ENCODE measurements at regions not wholly inside any gene's neighbourhood (a gene's known extent, or its start where the extent isn't known, plus 50 kb on each side); places are given as distances from the start of the nearest gene placed in this dataset.
A peak's percentile ranks its signal among the peaks of the same experiment; 100 is the strongest.

DNA sequence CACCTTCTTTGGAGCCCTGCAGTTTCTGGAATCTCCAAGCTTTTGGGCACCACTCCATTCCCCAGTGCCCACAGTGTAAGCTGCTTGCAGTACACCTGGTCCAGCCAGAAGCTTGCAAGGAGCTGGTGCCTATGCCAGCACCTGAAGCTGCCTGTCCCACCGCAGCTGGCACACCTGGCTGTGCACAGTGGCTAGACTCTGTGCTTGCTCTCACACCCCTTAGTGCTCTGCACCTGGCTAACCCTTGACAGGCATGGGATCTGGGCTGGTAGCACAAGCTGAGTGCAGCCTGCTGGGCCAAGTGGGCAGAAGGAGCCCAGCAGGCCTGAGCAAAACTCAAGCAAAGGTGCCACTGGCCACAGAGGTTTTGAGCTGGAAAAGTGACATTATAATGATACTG is 183.8 kb upstream of the MC4R start:
- no peak for DNase-seq

DNA sequence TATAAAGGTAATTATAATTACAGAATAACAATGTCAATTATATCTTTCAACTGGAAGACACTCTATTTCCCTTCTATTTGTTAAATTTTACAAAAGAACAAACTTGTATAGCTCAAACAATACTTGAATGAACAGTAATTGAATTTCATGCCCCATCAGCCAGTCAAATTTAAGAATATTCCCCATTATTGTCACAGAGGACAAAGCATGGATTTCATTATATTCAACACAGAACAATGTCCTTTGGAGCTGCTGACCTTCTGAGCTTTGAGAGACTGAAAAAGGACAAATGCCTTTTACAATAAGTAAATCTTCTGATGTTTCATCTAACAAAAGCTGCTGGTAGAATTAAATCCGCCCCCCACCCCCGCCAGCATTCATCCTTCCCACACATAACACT is 187.5 kb upstream of the MC4R start:
- DNase-seq = no peak

DNA sequence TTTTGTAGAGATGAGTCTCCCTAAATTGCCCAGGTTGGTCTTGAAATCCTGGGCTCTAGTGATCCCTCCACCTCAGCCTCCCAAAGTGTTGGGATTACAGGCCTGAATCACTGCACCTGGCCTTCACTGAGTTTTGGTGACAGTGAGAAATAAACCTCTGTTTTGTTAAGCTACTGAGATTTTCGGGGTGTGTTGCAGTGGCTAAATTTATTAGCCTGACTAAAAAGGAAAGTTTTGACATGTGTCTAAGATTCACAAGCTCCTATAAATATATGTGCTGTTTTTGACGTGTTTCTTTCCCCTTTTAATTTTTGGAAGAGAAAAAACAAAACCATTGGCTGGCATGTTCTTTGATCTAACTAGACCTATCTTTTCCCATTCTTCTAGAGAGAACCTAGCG is 190.5 kb upstream of the MC4R start:
- DNase-seq = no peak

DNA sequence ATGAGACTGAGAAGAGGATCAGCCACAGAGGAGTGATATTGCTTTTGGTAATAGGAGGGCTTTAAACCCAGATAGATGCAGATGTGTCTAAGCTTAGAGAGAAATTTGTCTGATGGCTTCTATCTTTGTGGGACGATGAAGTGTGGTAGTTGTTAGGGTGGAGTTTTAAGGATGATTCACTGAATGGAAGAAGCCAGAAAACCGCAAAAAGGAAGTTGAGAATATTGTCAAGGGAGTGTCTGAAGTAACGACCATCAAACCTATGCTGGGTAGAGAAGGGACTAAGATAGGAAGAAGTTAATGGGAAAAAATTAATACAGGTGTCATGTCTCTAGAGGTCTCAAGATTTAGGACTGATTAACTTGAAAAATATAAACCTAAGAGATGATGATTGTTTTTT is 195.6 kb upstream of the MC4R start:
- DNase-seq = no peak

DNA sequence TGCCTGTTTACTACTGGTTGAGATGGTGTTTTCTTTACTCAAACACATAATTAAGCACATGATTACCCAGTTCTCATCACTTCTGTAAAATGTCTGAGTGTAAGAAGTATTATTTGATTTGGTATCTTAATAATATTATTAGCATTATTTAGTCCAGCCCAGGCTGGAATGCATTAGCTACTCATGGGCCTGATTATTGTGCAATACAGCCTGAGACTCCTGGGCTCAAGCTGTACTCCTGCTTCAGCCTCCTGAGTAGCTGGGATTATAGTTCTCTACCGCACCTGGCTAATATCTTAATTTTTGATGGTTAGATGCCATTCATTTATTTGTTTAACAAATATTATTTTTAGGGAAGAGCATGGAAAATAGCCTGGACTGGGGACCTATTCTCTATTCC is 197.6 kb upstream of the MC4R start:
- no peak for DNase-seq

DNA sequence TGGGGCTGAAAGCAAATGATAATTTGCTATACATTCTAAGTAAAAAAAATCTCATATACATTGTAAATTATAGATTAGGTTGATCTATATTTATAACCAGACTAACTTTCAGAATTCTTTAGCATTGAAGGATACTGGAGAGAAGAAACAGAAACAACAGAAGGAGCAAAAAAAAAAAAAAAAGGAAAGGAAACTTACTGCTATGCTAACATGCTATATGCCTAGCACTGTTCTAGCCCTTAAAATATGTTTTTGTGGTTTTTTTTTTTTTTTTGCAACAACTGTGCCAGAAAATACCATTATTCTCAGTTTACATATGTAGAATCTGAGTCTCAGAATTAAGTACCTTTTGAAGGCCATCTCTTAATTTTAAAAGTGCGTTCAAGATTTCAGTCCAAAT is 204.9 kb upstream of the MC4R start:
- no peak for DNase-seq

DNA sequence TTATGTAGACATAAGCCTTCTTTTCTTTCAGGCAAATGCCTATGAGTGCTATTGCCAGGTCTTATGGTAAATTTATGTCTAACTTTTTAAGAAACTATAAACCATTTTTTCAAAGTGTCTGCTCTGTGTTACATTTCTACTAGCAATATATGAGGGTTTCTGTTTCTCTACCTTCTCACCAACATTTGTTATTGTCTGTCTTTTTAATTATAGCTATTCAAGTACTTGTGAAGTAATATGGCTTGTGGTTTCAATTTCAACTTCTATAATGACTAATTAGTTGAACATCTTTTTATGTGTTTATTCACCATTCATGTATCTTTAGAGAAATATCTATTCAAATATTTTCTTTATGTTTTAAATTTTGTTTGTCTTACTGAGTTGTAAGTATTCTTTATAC is 213.1 kb upstream of the MC4R start:
- DNase-seq = no peak

DNA sequence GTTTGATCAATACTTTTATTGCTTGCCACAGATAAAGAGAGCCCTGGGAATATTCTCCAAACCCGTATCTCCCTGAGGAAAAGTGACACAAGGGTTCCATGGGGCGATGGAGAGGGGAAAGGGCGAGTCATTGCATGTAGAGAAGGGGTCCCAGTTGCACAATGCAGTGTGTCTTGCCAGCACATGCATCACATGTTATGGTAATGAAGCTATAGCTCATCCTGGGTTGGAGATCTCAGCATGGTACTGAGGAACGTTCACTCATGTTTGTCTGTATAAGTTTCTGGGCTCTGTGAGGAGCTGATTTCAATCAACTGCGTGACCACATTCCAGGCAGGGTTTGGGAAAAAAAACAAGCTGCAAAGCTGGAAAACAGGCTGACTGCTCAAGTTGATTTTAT is 220.7 kb upstream of the MC4R start:
- DNase-seq = no peak

DNA sequence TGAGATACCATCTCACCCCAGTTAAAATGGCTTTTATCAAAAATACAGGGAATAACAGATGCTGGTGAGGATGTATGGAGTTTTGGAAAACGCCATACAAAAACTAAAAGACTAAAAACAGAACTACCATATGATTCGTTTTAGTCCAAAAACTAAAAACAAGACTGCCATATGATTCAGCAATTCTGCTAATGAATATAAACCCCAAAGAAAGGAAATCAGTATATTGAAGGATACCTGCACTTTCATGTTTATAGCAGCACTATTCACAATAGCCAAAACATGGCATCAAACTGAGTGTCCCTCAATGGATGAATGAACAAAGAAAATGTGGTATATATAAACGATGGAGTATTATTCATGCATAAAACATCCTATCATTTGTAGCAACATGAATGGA is 224.4 kb upstream of the MC4R start:
- no peak for DNase-seq

DNA sequence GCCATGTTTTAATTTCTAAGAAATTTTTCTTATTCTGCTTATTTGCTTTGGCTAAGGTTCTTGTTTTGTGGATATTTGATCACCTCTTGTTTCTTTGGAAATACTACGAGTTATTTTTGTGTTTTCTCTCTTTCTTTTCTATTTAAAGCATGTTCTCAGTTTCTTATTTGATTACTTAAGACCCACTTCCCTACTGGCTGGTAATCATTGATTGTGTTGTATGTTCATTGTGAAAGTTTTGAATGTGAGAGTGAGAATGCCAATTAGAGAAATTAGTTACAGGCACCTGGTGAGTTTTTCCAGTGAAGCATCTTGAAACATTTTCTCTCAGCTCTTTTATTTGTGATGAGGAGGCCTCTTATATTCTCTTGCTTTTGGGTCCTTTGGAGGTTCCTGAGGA is 226.7 kb upstream of the MC4R start:
- no peak for DNase-seq

DNA sequence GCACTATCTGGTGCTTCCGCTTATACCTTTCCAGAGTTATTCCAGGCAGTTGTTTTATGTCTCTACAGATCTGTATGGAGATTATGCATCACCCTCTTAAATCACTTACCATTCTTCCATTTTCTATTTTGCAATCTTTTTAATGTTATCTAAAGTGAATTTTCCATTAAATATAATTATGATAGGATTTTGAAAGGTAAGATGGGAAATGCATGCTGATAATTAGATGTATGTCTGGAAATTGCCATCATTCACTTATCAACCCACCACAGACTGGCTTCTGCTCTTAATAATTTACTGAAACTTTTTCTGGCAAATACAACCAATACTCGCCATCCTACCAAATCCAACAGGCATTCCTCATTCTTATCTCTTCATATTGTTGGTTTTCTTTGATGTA is 227.4 kb upstream of the MC4R start:
- DNase-seq = no peak

DNA sequence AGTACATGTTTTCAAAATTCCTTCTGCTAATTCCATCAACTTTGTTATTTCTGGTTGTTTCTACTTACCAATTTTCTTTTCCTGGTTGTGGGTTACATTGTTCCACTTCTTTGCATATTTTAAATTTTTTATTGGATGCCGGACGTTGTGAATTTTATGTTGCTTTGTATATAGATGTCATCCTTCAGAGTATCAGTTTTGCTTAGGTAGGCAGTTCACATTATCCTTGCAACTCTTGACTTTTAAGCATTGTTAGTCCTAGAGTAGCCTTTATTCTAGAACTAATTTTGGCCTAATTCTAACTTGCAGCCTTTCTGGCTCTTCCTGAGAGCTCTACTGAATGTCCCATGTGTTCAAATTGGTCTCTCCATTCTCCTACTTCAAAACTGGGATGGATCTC is 228.7 kb upstream of the MC4R start:
- DNase-seq = no peak

DNA sequence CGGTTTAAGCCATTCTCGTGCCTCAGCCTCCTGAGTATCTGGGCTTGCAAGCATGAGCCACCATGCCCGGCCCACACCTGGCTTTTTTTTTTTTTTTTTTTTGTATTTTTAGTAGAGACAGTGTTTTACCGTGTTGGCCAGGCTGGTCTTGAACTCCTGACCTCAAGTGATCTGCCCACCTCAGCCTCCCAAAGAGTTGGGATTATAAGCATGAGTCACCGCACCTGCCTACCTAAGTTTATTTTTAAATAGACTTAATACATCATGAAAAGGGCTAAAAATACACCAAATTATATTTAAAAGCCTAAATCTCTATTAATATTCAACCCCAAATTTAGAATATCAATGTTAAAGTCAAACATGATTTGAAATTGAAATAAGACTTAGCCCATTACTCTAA is 250.8 kb upstream of the MC4R start:
- no peak for DNase-seq

DNA sequence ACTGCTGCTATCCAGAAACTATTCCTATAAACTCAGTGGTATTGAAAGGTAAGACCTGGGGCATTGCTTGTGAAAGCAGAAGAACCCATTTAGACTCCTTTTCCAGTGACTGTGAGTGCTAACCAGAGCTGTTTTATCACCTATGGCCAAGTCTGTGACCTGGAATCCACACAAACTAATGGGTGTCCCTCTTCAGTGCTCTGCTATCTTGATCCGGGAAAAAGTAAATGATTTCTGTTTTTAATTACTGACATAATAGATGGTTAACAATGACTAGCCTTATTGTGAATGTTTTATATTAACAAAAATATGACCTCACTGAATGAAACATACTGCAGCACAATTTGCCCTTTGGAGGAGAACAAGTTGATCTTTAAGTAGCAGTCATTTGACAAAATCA is 251.6 kb upstream of the MC4R start:
- DNase-seq = no peak

DNA sequence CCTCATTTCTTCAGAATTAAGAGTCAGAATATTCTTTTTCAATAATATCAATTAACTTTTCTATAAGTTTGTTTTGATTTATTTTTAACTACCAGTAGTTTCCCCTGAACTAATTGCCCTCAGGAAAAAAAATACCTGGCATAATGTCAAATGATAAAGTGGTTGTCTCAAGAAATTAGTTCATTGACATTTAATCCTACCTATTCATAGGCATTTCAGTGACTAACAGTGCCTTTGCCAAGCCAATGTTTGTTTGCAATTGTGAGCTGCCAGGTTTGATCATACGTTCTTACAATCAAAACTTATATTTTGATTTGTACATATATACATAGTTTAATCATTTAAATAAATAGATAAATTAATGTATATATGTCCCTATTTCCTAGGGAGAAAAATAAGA is 267.3 kb upstream of the MC4R start:
- no peak for DNase-seq

DNA sequence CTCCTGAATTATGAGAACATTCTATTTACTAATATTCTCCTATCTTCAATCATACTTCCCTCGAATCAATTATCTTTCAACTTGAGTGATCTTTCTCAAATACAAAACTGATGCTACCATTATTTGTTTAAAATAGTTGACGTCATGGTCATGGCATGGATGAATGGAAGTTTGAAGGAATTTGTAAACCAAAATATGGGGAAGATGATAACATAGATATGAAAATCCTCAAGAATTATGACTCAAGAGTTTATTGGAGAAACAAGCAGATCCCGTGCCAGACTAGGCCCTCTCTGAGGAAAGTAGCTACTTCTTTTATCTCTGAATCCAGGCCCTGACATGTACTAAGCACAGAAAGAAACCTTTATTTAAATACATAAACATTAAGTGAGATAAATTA is 270.4 kb upstream of the MC4R start:
- no peak for DNase-seq

DNA sequence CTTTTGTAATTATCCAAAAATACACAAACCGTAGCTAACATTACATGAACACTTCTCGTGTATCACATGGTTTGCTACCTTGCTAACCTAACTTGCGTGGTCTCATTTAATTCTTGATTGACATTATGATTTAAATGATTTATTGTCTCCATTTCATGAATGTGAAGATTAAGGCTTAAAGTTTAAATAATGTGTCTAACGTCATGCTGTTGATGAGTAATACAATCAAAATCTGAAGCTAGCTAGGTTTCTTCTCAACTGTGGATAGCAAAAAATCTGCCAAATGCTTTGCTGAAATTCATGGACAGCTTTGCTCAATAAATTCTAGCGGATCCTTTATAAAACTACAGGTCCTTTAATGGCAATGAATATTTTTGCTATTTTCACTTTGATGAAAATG is 274.1 kb upstream of the MC4R start:
- DNase-seq = no peak

DNA sequence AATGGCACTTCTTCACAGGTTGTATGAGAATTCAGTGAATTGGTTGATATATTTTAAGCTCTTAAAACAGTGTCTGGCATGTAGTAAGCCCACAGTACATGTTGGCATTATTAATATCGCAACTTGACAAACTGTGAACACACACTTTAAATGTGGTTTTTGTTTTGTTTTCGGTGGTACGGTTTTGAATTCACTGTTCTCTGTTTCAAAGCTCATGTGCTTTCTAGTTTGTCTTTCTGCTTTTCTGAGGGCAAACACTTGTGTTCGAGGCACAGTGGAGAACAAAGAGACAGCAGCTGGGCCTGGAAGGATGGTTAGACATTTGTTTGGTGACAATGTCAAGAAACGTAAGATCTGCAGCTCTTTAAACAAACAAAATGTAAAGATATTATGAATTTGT is 276.5 kb upstream of the MC4R start:
- DNase-seq = no peak

DNA sequence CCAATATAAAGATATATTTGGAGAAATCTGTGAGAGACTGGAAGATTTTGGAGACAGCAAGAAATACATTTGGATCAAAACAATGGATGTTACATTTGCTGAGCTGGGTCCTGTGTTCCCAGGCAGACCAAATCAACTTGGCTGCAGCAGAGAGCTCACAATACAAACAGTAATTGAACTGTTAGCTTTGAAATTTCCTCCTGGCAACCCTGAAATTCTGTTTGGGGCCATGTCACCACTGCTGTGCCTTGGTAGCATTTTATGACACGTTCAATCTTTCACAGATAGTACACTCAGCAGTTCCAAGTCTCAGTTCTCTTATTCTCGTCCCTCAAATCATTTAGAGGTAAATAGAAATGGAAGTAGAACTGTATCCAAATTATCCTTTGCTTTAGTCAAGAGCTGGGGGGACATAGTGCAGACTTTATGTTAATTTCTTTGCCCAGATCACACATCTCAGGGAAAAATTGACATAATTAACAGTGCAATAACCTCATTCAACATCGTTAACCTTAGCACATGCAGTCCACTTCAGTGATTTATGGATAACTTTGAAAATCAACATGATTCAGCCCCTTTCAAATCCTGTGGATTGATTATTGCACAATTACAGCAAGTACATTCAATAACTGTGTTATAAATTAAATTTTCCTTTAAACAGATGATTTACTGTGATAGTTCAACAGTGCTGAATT is 277.4 kb upstream of the MC4R start:
- DNase-seq = no peak

DNA sequence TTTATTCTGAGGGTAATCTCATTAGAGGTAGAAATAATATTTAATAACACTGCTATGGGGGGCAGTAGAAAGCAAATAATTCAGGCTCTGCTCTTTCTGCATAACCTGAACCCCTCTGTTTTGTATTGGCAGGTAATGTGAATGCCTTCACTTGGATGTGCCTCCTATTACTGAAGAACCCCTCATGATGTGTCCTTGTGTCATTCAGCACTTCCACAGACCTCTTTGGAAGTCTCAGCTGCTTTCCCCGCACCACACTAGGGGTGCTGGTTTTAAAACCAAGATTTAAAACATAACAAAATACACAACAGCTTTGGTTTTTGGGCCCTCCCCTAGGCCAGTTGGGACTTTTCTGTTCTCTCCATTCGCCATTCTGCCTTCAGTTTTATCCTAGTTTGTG is 281.7 kb upstream of the MC4R start:
- DNase-seq = no peak

DNA sequence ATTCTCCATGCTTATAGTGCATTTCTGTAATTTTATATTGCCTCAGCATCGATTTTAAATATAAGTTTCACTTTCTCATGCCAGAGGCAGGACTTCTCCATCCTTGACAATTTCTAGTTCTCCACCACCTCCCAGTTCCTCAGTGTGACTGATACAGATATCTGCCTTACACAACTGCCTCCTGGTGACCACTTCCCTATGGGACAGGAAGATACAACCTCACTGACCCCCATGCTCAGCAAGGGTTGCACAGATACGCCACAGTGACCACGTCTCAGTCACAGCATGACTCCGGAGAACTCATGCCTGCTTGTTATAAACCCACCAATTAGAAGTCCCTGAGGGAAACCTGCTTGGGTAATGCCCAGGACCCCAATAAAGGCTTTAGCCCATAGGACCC is 284.0 kb upstream of the MC4R start:
- DNase-seq = peak; percentile 52

DNA sequence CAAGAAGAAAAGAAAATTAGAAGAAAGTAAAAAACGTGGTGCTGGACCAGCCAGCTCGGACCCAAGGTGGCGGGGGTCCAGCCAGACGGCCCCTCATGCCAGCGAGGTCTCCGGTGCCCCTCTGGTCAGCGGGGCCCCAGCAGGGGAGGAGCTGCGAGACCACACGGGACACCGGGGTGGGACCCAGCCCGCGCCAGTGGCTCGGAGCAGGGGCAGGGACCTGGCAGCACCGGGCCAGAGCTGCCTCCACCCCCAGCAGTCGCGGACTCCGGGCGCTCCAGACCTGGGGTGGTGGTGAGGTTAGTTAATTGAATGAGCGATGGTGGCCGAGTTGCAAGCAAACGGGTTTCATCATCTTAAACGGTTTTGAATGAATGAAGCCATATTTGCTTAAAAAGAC is 289.9 kb upstream of the MC4R start:
- no peak for DNase-seq

DNA sequence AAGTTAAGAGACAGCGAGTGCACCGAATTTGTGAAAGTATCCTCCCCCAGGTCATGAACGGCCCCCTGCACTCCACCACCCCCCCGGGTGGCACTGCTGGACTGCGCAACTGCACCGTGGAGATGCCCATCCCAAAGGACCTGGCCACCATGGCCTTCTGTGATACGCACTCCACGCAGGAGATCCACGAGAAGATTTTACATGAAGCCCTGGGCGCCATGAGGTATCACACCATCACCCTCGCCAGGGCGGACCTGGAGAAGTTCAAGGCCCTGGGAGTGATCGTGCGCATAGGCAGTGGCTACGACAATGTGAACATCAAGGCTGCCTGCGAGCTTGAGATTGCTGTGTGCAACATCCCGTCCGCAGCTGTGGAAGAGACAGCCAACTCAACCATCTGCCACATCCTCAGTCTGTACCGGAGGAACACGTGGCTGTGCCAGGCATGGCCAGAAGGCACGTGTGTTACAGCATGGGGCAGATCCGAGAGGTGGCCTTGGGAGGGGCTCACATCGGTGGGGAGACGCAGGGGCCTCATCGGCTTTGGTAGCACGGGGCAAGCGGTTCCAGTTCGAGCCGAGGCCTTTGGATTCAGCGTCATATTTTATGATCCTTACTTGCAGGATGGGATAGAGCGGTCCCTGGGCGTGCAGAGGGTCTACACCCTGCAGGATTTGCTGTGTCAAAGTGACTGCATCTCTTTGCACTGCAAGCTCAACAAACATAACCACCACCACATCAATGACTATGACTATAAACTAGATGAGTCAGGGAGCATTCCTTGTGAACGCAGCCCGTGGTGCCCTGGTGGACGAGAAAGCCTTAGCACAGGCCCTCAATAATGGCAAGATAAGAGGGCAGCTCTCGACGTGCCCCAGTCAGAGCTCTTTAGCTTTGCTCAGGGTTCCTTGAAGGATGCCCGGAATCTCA is 290.8 kb upstream of the MC4R start:
- no peak for DNase-seq

DNA sequence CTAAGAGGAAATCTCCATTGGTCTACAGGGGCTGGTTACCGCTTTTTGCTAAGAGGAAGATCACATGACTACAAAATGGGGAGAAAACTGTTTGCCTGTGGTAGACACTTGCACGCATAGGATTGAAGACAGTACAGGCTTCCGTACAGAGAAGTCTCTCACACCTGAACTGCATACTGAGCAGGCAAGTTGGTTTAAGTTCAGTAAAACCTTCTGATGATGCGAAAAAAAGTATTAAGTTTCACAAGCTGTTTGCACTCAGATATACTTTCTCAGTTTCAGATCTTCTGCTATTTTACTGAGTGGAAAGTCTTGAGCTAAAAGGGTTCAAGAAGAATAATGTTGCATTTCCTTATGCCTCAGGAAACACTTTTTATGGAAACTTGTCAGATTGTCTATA is 292.2 kb upstream of the MC4R start:
- DNase-seq = no peak

DNA sequence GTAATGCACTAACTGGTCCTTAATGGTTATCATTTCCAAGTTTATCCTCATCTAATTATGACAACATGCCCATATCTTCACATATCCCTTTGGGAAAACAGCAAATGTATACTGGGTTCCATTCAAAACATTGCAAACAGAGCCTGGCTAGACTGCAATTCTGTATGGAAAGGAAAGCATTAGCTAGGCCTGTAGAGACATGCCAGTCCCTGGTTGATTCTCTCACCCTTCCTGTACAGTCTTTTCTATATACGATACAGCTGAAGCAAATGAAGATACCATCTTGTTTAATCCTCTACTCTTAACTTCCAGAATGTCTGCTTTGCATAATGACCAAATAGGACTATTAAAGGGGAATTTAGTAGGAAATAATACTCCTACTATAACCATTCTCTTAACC is 294.4 kb upstream of the MC4R start:
- DNase-seq = no peak
